ENCODE measurements at regions not wholly inside any gene's neighbourhood (a gene's known extent, or its start where the extent isn't known, plus 50 kb on each side); places are given as distances from the start of the nearest gene placed in this dataset.
"Not testable (repeated sequence)": the region's sequence is repeated elsewhere in the genome, so short reads cannot be mapped to it uniquely, and the experiment has no call there.

DNA sequence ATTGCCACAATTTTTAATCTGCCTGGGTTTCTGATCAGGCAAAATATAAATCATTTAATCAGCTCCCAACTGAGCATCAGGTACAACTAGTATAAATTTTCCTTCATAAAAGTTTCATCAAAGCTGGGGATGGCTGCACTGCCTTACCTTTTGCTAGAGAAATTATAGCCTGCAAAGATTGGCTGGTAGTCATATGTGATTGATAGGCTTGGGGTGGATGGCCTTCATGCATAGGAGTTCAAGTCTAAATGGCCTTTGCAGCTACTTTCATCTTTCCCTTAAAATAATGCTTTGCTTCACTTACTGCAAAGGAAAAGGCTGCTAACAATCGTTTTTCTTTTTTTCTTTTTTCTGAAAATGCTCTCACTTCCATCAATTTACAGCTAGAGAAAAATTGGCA is 739.7 kb downstream of the CENPC start:
- DNase-seq, result no peak

DNA sequence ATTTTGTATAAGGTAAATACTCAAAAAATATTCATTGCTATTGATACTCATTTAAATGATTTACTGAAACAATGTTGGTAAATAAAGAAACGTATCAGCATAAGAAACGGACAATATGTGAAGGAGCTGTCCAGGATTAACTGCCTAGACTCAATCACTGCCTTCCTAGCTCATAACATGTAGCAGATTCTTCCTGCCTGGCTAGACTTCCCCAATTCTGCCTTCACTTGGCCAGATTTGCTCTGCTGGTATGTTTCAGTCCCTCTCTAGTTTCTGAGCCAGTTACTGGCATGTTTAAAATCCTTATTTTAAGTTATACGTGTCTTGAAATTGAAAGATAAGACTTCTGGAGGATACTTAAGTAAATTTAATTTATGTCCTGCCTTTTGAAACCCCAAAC is 740.3 kb downstream of the CENPC start:
- DNase-seq, result no peak

DNA sequence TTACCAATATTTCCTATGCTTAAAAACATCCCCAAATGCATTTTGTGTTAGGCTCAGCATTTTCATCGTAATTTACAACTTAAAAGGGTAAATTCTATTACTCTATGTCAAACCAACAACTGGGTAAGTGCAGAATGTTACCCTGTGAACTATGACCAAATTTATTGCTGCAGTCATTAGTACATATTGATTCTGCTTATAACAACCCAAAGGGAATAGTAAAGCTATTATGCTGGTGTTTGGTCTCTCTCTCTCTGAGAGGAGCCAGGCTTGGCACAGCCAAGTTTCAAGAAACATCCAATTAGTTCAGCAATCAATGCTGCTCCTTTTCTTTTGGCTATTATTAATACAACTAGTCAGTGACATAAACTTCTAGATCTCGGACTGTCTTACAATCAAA is 747.7 kb downstream of the CENPC start:
- no peak for DNase-seq

DNA sequence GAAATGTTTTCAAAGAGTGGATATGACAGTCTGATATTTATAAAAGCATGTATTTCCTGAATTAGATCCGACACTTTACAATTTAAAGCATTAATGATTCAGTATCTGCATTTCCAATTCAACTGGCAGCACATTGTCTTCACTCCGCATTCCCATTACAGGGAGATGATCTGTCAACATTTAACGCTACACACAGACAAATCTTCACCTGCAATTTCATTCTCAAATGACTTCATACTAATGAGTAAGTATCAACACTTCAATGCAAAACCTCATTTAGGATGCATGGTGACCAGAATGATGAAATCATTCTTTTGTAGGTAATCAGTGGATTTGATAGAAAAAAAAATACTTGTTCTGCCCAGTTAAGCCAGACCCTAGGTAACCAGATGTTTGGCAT is 749.6 kb downstream of the CENPC start:
- DNase-seq, result no peak

DNA sequence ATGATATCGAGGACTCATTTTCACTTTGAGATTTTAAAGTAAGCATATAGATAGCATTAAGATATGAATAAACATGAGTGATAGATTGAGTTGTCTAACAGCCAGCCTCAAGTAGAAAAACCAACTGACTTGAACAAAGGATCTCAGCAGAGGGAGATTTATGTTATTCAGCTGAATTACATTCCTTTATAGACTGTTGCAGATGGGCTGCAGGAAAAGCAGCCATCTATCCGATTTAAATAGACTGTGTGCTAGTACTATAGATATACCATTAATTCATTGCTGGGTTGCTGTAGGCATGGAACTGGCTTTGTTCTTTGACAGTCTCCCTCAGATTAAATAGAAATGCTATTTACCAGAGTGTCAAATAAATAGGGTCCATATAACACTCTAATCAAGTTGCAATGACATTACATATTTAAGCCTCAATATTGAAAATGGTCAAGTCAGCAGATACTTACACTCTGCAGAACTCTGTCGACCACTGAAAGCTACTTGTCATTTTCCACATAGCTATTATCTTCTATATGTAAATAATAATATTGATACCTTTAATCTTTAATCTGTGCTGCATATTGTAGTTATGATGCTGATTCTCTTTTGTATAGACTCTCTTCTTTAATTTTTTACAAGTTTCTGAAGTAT is 750.8 kb downstream of the CENPC start:
- DNase-seq, result no peak

DNA sequence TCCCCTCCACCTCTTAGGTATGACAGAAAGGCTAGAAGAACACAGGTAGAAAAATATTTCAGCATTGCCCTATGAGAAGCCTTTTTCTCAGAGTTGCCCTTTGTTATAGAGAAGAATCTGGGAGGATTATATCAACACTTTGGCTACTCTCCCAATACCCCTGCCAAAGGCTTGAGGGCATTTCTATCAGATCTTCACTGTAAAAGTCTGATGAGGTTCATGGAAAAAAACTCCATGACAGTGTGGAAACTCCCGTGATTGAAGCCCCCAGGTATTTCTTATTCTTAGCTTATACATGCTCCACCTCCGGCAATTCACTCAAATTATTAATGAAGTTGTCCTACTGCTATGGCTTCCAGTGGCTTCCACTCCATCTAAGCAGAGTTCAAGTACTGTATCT is 753.6 kb downstream of the CENPC start:
- no peak for DNase-seq

DNA sequence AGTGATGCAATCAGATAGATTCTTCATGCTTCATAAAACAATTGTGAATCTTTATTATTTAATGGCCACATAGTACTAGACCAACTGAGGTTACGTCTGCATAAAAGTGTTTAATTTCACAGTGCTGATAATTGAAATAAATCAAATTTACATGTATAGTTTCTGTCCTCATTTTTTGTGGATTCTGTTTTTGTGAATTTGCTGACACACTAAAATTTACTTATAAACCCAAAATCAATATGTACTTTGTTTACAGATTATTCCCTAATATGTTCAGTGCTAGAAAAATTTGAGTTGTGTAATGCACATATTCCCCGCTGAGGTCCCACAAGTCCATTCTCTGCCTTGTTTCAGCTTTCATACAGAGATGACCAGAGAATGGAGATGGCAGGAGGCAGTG is 759.8 kb downstream of the CENPC start:
- no peak for DNase-seq

DNA sequence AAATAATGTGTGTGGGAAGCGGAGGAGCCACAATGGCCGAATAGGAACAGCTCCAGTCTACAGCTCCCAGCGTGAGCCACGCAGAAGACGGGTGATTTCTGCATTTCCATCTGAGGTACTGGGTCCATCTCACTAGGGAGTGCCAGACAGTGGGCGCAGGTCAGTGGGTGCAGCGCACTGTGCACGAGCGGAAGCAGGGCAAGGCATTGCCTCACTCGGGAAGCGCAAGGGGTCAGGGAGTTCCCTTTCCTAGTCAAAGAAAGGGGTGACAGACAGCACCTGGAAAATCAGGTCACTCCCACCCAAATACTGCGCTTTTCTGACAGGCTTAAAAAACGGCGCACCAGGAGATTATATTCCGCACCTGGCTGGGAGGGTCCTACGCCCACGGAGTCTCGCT is 762.6 kb downstream of the CENPC start:
- not testable (repeated sequence) for DNase-seq

DNA sequence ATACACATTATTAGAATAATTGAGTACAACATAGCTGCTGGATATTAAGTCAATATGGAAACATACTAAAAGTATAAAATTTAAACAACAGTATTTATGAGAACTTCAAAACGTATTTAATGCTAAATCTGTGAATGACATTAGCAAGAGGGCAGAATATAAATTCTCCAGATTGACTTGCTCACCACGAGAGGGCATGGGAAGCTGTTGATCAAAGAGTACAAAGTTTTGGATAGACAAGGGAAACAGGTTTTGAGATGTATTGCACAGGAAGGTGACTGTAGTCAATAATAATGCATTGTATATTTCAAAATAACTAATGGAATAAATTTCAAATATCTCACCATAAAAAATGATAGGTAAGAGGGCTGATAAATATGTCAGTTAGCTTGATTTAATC is 768.2 kb downstream of the CENPC start:
- DNase-seq, result no peak

DNA sequence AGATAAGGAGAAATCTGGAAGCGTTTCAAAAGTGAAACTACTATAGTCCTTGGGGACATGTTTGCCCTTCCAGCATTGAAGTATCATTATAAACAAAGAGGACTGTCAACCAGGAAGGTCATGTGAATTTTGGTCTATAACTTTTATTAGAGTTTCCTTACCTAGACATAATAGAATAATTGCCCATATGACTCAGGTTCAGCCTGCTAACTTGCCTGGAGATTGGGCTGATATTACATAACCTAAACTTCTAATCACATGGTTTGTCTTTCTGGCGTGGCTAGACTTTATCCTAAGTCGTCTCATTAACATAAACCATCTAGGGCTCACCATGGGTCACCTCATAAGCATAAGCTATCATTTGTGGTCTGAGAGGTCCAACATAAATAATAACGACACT is 775.9 kb downstream of the CENPC start:
- DNase-seq, result no peak

DNA sequence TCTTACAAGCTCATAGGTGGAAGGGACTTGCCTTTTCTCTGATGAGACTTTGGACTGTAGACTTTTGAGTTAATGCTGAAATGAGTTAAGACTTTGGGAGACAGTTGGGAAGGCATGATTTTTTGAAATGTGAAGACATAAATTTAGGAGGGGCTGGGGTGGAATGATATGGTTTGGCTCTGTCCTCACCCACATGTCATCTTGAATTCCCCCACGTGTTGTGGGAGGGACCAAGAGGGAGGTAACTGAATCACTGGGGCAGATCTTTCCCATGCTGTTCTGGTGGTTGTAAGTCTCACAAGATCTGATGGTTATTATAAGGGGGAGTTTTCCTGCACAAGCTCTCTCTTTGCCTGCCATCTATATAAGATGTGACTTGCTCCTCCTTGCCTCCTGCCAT is 777.9 kb downstream of the CENPC start:
- DNase-seq, result no peak

DNA sequence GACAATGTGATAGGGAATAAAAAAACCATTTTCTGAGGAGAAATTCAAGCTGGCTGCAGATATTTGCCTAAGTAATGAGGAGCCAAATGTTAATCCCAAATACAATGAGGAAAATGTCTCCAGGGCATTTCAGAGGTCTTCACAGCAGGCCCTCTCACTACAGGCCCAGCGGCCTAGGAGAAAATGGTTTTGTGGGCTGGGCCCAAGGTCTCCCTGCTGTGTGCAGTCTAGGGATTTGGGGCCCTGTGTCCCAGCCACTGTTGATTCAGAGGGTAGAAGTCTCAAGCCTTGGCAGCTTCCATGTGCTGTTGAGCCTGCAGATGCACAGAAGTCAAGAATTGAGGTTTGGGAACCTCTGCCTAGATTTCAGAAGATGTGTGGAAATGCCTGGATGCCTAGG is 778.7 kb downstream of the CENPC start:
- DNase-seq, result no peak

DNA sequence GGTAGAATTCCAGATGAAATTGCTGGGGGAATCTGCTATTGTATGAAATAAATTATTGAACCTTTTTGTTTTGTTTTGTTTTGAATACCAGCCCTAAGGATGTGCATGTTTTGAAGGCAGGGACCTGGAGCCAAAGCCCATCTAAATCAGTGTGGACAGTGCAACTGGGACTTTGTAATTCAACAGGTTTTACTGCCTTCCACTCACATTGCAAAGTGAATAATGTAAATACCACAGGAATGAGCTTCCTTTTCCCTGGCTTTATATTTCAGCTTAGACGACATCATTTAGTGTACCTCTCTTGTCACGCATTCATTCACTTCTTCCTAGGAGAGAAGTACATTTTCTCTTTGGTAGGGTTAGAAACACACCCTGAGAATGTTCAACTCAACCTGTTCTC is 795.0 kb downstream of the CENPC start:
- no peak for DNase-seq

DNA sequence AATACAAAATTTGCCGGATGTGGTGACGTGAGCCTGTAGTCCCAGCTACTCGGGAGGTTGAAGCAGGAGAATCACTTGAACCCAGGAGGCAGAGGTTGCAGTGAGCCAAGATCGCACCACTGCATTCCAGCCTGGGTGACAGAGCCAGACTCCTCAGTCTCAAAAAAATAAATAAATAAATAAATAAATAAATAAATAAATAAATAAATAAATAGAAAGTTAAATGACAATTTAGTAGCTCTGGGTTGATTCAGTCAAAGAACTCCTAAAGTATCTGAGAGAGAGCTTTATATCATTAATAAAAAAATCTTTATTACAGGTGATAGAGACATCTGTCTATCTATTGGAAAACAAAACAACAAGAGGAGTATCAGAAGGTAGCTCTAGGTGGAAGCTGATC is 798.4 kb downstream of the CENPC start:
- DNase-seq, result not testable (repeated sequence)

DNA sequence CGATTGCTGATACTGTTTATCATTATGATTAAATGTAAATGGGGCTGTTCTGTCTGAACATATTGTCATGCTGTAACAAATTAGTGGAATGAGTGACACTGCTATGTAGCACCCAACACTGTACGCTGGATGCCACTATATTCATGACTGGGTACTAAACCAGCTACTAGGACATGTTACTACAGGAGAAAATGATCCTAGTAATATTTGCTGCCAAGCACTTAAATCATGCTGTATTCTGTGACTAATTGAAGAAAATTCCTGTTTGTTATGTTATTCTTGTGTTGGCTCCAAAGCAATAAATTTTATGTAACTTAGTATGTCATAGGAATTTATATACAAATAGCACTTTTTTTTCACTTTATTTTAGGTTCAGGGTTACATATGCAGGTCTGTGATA is 804.2 kb downstream of the CENPC start:
- no peak for DNase-seq

DNA sequence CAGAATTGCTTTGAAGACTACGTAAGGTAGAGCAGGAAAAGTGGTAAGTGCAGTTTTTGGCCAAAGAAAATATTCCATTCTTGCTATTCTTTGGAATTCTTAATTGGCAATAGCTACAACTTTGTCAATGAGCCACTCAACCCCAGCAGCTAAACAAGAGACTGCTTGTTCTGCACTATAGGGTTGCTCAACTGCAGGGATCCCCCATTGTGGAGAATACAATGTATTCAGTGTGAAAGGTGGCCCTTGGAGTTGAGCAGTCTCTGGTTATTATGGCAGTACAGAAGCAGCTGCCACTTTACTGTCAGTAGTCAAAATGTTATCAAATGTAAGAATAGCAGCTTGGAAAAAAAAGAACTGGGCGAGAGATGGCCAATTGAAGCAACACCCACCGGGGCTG is 808.7 kb downstream of the CENPC start:
- no peak for DNase-seq

DNA sequence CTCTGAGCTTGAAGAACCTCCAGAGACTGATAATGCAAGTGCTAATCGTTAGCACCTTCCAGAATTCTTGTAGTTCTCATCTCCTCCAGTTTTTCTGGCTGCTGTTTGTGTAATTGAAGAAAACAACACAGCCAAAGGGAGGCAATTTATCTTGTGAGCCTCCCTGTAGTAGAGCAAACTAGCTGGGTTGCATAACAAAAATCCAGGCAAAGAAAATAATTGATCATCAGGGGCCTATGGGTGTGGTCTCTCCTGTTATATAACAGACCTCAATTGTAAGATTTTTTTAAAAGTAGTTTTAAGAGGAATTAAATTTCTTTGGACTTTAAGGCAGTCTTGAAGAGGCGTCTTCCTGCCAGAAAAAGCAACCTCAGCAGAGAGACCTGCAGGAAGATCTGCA is 817.0 kb downstream of the CENPC start:
- DNase-seq, result no peak

DNA sequence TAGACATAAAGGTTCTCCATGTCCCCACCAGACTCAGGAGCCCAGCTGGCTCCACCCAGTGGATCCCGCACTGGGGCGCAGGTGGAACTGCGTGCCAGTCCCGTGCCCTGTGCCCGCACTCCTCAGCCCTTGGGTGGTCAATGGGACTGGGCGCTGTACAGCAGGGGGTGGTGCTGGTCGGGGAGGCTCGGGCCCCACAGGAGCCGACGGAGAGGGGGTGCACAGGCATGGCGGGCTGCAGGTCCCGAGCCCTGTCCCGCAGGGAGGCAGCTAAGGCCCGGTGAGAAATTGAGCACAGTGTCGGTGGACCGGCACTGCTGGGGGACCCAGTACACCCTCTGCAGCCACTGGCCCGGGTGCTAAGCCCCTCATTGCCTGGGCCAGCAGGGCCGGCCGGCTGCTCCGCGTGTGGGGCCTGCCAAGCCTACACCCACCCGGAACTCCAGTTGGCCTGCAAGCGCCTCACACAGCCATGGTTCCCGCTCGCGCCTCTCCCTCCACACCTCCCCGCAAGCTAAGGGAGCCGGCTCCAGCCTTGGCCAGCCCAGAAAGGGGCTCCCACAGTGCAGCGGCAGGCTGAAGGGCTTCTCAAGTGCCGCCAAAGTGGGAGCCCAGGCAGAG is 832.9 kb downstream of the CENPC start:
- DNase-seq, result not testable (repeated sequence)

DNA sequence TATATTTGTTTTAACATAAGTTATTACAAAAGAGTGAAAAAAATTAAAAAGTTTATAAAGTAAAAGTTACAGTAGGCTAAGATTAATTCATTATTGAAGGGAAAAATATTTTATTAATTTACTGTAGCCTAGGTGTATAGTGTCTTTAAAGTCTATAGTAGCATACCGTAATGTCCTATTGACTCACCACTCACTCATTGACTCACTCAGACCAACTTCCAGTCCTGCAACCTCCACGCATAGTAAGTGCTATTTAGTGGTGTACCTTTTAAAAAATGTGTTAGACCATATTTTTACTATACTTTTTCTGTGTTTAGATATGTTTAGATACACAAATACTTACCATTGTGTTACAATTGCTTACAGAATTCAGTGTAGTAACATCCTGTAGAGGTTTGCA is 841.1 kb downstream of the CENPC start:
- DNase-seq, result no peak

DNA sequence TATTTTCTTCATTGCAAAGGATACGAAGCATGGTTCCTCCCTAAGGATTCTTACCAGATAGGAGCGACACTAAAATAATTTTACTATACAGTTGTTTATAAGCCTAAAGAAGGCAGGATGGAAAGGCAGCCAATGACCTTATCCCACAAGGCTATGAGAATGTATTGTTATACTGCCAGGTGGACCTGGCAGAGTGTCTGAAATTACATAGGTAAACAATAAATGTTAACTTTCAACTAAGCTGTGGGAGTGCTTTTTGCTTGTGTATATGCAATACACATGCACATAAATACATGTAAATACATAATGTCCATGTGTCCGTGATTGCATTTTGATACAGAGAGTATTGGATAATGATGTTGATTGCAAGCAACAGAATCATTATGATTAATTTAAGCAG is 850.6 kb downstream of the CENPC start:
- no peak for DNase-seq

DNA sequence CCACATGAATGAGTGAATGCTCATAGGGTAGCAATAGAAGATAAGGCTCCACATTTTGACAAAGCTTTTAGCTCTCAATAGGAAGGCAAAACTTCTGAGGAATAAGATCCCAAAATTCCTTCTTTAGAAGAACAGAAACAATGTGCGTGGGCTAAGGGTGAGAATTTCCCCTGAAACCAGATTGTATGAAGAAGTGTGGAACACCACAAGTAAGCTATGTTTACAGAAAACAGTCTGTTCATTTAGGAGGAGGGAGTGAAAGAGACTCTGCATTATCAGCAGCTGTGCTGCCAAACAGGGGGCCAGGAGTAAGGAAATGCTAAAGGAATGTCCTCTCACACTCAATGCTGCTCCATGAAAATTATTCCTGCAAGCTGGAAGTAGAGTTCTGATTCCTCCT is 851.6 kb downstream of the CENPC start:
- no peak for DNase-seq

DNA sequence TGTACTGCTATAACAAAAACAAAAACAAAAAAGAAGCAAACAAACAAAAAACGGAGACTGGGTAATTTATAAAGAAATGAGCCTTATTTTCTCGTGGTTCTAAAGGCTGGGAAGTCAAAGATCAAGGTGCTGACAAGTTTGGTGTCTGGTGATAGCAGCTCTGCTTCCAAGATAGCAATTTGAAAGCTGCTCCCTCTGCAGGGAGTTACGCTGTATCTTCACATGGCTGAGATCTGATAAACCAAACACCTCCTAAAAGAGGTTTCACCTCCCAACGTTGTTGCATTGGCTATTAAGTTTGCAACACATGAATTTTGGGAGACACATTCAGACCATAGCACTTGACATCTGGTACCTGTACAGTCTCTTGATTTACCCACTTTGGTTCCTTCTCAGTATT is 854.2 kb downstream of the CENPC start:
- DNase-seq, result no peak

DNA sequence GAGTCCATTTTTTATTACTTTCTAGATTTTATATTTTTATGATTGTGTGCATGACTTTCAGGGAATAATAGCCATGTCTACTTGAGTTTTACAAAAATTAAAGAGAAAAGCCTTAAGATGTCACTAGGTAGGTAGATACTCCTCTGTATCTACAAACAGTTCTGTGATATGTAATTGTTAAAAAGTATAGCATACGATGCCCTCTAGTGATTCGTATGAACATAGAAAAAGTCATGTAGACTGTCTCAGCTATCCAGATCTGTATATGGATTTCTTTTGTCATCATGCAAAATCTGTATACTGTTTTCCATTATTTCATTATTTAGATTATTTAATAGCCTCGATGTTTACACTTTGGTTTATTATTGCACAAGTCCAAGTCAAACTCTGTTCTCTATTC is 856.6 kb downstream of the CENPC start:
- DNase-seq, result no peak

DNA sequence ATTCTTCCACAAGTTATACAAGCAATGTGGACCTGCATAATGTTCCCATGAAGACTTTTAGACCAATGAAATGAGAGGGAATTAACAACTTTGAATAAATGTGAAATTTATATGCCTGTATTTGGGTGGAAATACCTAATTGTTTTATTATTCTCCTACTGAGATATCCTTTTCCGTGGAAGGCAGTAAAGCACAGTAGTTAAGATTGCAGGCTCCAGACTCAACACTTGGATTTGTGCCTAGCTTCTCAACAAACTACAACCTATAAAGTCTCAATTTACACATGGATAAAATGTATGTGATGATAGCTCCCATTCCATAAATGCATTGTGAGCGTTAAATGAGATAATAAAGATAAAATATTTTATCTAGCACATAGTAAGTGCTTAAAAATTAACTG is 857.8 kb downstream of the CENPC start:
- DNase-seq, result no peak

DNA sequence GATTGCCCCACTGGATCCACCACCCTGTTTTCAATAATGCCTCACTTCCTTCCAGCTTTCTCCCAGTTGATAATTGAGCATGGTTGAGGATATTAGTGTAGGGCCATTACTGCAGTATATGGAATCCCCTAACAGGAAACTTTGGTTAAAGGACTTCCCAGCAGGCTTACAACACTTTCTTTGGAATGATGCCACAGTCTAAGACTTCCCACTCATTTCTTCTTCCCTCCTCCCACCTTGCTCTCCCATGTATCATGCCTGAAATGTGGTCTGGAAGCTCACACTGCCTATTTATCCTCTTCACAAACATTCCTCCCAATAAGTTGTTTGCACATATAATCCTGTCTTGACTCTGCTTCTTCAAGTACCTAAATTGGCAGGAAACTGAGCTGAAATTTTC is 863.3 kb downstream of the CENPC start:
- no peak for DNase-seq
